GM12878 (cell line): ENCODE measurements at regions not wholly inside any gene's neighbourhood (a gene's known extent, or its start where the extent isn't known, plus 50 kb on each side); places are given as distances from the start of the nearest gene placed in this dataset.
"Not testable (repeated sequence)": the region's sequence is repeated elsewhere in the genome, so short reads cannot be mapped to it uniquely, and the experiment has no call there.

Source experiments
- ATAC-seq: fragments of 200-7000 bp; cut with Tn5 transposase; 3 replicates; pipeline ENCODE4 v1.9.1; 2020; ENCODE audit warnings: mild to moderate bottlenecking, moderate library complexity
- BruUV-seq: library from RNA; stranded (reverse); fragments of 400-500 nt; replicated peaks from 2 replicates; lab custom pipeline; 2021; lab: Mats Ljungman, UMichigan
- CTCF ChIA-PET: fragments of 300-600 bp; sonication (Branson Sonifier 250); formaldehyde crosslinking; extraction: SDS; loops from one replicate; lab custom pipeline; 2021; ENCODE audit warnings: inconsistent platforms; lab: Yijun Ruan, JAX
- POLR2A ChIA-PET: fragments of 350-600 bp; formaldehyde crosslinking; extraction: SDS; loops from one replicate; lab custom pipeline; 2021; ENCODE audit warnings: inconsistent platforms; lab: Charles Lee
- RAD21 ChIA-PET: fragments of 300-600 bp; sonication (Branson Sonifier 250); formaldehyde crosslinking; loops from one replicate; lab custom pipeline; 2023; ENCODE audit warnings: antibody characterized with exemption; ENCODE audit not compliant: unreplicated experiment; lab: Charles Lee
- SMC1A ChIA-PET: fragments of 300-600 bp; sonication (Branson Sonifier 250); formaldehyde crosslinking; loops from one replicate; lab custom pipeline; 2023; ENCODE audit not compliant: unreplicated experiment, uncharacterized antibody; lab: Charles Lee
- DNase-seq: peaks from one replicate; pipeline ENCODE4 v3.0.0-alpha.2; 2011; ENCODE audit warnings: low read depth, low spot score
- FAIRE-seq: peaks from 3 replicates; lab custom pipeline; 2011; peaks lifted over from hg19 to GRCh38; lab: Jason Lieb, UNC
- H2AFZ ChIP-seq: 2 replicates; pipeline ENCODE4 v1.6.0; 2011; ENCODE audit warnings: low read depth, low read length, control low read depth; ENCODE audit not compliant: control insufficient read depth
- H3K27ac ChIP-seq: 2 replicates; pipeline ENCODE4 v1.5.1; 2011; ENCODE audit warnings: control low read depth; ENCODE audit not compliant: control insufficient read depth, insufficient read depth
- H3K27me3 ChIP-seq, 2 experiments: replicated peaks in 1 of 2; 2 replicates each; pipeline versions ENCODE4 v1.6.0 to v1.6.1; 2011; ENCODE audit warnings: low read length in 1 of 2; ENCODE audit not compliant: control insufficient read depth in 2 of 2, insufficient read depth in 2 of 2
- H3K36me3 ChIP-seq, 2 experiments: 2 replicates each; pipeline ENCODE4 v1.5.1; 2011; ENCODE audit warnings: low read length in 1 of 2; ENCODE audit not compliant: control insufficient read depth in 2 of 2, insufficient read depth in 2 of 2
- H3K4me1 ChIP-seq: 2 replicates; pipeline ENCODE4 v1.6.1; 2011; ENCODE audit warnings: mild to moderate bottlenecking, low read length, moderate library complexity, mixed read lengths; ENCODE audit not compliant: control insufficient read depth, insufficient read depth
- H3K4me2 ChIP-seq: 2 replicates; pipeline ENCODE4 v1.6.0; 2011; ENCODE audit warnings: control low read depth; ENCODE audit not compliant: control insufficient read depth, insufficient read depth
- H3K4me3 ChIP-seq: fragments of 200-600 bp; sonication (generic); 2 replicates; pipeline ENCODE4 v1.5.1; 2016
- H3K79me2 ChIP-seq: 2 replicates; pipeline ENCODE4 v1.6.0; 2011; ENCODE audit warnings: low read length; ENCODE audit not compliant: control insufficient read depth, insufficient read depth
- H3K9ac ChIP-seq: 2 replicates; pipeline ENCODE4 v1.8.0; 2011; ENCODE audit warnings: low read length, control low read depth, mixed read lengths; ENCODE audit not compliant: control insufficient read depth, insufficient read depth
- H3K9me3 ChIP-seq: replicated peaks from 3 replicates; pipeline ENCODE4 v1.5.1; 2011; ENCODE audit warnings: mild to moderate bottlenecking, low read length; ENCODE audit not compliant: control insufficient read depth, insufficient read depth
- H4K20me1 ChIP-seq: 2 replicates; pipeline ENCODE4 v1.6.0; 2011; ENCODE audit not compliant: control insufficient read depth, insufficient read depth
- CBX3 ChIP-seq: fragments of 200-600 bp; sonication (generic); IDR thresholded peaks from 2 replicates; pipeline ENCODE4 v1.6.1; 2016; ENCODE audit warnings: low read depth, borderline replicate concordance
- MYC ChIP-seq: IDR thresholded peaks from 2 replicates; pipeline ENCODE4 v1.6.1; 2011; ENCODE audit warnings: mild to moderate bottlenecking, low read length, moderate library complexity, inconsistent platforms; ENCODE audit not compliant: insufficient read depth, insufficient replicate concordance, insufficient read length, severe bottlenecking
- WGBS: methylation state at CpG from one replicate; pipeline ENCODE4 v1.1.6; 2016; ENCODE audit warnings: low lambda C conversion rate; ENCODE audit not compliant: insufficient replicate concordance, insufficient coverage; ENCODE audit errors: missing lambda C conversion rate; 5-methylcytosine and 5-hydroxymethylcytosine counted together
- in situ Hi-C: fragments of 300-500 bp; cut with MboI; formaldehyde crosslinking; loops from 9 replicates; pipeline ENCODE4 v1.14.3; 2018; ENCODE audit warnings: mixed read lengths
- intact Hi-C: fragments of 100-400 bp; cut with micrococcal nuclease; formaldehyde crosslinking; loops from one replicate; pipeline ENCODE4 v1.14.2; 2022; ENCODE audit not compliant: unreplicated experiment
- TF ChIP-seq, protein P1 (sequence below): IDR thresholded peaks from 2 replicates; pipeline ENCODE4 v1.6.1; 2011; ENCODE audit warnings: borderline replicate concordance, low read depth, mild to moderate bottlenecking, moderate library complexity, mixed read lengths, low read length; ENCODE audit not compliant: insufficient read depth; ENCODE audit errors: extremely low read length
- TF ChIP-seq, protein P2 (sequence below): fragments of 150-350 bp; IDR thresholded peaks from 2 replicates; pipeline ENCODE4 v1.6.1; 2014; ENCODE audit warnings: mild to moderate bottlenecking, low read depth, low read length

GRCh38 chrX:16060252-16060651, 63.1 kb upstream of the GRPR start (continued):
- TF ChIP-seq, protein P1, sequence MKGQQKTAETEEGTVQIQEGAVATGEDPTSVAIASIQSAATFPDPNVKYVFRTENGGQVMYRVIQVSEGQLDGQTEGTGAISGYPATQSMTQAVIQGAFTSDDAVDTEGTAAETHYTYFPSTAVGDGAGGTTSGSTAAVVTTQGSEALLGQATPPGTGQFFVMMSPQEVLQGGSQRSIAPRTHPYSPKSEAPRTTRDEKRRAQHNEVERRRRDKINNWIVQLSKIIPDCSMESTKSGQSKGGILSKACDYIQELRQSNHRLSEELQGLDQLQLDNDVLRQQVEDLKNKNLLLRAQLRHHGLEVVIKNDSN = no peak
- TF ChIP-seq, protein P2, sequence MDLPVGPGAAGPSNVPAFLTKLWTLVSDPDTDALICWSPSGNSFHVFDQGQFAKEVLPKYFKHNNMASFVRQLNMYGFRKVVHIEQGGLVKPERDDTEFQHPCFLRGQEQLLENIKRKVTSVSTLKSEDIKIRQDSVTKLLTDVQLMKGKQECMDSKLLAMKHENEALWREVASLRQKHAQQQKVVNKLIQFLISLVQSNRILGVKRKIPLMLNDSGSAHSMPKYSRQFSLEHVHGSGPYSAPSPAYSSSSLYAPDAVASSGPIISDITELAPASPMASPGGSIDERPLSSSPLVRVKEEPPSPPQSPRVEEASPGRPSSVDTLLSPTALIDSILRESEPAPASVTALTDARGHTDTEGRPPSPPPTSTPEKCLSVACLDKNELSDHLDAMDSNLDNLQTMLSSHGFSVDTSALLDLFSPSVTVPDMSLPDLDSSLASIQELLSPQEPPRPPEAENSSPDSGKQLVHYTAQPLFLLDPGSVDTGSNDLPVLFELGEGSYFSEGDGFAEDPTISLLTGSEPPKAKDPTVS = no peak
- TF ChIP-seq MYC = no peak
- TF ChIP-seq CBX3 = no peak

DNA sequence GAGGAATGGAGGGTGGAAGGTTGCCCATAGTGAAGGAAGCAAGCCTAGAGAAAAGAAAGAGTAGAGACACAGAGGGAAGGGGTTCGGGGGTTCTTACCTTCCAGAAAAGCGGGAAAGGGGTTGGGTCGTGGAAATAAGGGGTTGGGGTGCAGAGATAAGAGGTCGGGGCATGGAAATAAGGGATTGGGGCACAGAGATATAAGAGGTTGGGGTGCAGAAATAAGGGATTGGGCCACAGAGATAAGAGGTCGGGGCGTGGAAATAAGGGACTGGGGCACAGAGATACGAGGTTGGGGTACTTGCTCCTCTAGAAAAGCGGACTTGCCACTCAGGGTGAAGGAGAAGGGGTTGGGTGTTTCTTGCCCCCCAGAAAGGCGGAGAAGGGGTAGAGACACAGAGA, 74.2 kb upstream of the GRPR start:
- POLR2A ChIA-PET = not testable (repeated sequence)

More for the DNA sequence above, 74.2 kb upstream of the GRPR start:
- H3K4me2 ChIP-seq, CTCF ChIA-PET, H3K4me3 ChIP-seq, H3K4me1 ChIP-seq, intact Hi-C loops, H3K9me3 ChIP-seq, H3K9ac ChIP-seq, RAD21 ChIA-PET, DNase-seq, in situ Hi-C loops, H3K27ac ChIP-seq, FAIRE-seq, H4K20me1 ChIP-seq, H3K27me3 ChIP-seq, H2AFZ ChIP-seq, H3K36me3 ChIP-seq, SMC1A ChIA-PET, BruUV-seq, ATAC-seq, H3K79me2 ChIP-seq: not testable (repeated sequence)
- 42% methylated on average over 8 of the region's 9 CpGs for WGBS
